ENCODE measurements at regions not wholly inside any gene's neighbourhood (a gene's known extent, or its start where the extent isn't known, plus 50 kb on each side); places are given as distances from the start of the nearest gene placed in this dataset.

DNA sequence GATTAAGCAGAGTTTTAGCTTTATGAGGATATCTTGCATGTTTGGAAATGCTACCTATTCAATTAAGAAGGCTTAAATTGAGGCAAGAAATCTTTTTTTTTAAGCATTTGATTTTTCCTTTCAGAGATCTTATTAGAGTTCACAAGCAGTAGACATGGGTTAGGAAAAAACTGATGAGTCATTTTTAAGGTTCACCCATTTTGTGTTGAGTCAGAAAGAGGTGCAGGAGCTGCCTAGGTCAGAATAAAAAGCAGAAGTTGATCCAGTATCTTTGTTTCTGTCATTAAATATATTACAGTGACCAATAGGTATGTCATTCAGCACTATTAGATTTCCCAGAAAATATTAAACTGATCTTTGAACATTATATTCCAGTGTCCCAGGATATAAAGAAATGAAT, 306.8 kb downstream of the LMBRD1 start:
- no peak for TF ChIP-seq POLR2A (IDR thresholded peaks at IDR 0.05)
- TF ChIP-seq CTCF (IDR thresholded peaks at IDR 0.05) = no peak
- TF ChIP-seq POLR2AphosphoS5 (IDR thresholded peaks at IDR 0.05) = no peak
- no peak for TF ChIP-seq EP300 (IDR thresholded peaks at IDR 0.05; ENCODE audit: low read depth)

Measured in transverse colon (tissue), 4 donors.